GM19043 (cell line): ENCODE measurements at regions not wholly inside any gene's neighbourhood (a gene's known extent, or its start where the extent isn't known, plus 50 kb on each side); places are given as distances from the start of the nearest gene placed in this dataset.
"Not testable (repeated sequence)": the region's sequence is repeated elsewhere in the genome, so short reads cannot be mapped to it uniquely, and the experiment has no call there.

Source experiments
- ATAC-seq: cut with Tn5 transposase; IDR thresholded peaks from one replicate; pipeline ENCODE4 v1.9.1; 2021; ENCODE audit warnings: low read depth; ENCODE audit not compliant: unreplicated experiment

DNA sequence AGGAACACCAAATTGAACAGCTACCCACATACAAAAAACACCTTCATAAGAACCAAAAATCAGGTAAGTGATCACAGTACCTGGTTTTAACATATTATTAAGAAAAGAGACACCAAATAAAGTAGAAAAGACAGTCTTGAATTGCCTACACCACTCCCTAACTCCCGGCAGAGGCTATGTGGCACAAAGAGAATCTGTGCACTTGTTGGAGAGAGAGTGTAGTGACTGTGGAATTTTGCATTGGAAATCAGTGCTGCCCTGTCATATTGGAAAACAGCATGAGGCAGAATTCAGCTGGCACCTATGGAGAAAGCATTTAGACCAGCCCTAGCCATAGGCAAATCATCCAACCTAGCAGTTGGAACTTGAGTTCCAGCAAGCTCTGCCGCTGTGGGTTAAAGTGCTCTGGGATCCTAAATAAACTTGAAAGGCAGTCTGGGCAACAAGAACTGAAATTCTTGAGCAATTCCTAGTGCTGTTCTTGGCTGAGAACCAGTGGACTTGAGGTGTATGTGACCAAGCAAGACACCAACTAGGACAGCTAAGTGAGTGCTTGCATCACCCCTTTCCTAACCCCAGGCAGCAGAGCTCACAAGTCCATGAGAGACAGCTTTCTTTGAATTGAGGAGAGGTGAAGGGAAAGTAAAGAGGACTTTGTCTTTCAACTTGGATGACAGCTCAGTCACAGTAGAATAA is 969.6 kb upstream of the ALCAM start:
- no peak for ATAC-seq

DNA sequence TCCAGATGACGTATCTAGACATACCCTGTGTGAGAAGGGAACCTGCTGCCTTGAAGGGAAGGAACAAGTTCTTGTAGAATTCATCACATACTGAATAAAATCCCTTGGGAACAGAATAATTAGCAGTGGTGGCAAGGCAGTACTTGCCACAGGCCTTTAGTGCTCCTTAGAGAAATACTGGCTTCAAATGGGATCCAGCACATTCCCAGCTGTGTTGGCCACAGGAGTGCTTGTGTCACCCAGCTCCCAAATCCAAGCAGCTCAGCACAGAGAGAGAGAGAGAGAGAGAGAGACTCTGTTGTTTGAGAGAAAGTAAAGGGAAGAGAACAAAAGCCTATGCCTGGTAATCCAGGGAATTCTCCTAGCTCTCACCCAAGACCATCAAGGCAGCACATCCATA is 969.0 kb upstream of the ALCAM start:
- no peak for ATAC-seq

GRCh38 chr3:104402902-104403301 is 963.8 kb upstream of the ALCAM start:
- no peak for ATAC-seq

DNA sequence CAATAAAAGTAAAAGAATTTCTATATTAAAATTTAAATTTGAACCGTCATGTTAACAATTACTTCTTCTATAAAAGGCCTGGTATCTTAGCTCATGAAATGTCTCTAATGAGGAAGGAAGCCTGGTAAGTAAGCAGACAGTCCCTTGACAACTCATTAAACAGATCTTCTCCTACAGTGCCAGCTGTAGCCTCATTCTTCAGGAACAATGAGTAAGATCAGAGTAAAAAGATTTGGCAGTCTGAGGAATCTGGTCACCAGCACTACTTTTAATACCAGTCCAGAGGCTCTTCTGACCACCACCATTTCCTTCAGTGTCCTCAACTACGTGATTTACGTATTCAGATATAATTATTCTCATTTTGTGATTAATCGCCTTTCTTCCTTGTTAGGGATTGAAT is 955.0 kb upstream of the ALCAM start:
- ATAC-seq = no peak

GRCh38 chr3:104412608-104413580 is 953.8 kb upstream of the ALCAM start:
- no peak for ATAC-seq

DNA sequence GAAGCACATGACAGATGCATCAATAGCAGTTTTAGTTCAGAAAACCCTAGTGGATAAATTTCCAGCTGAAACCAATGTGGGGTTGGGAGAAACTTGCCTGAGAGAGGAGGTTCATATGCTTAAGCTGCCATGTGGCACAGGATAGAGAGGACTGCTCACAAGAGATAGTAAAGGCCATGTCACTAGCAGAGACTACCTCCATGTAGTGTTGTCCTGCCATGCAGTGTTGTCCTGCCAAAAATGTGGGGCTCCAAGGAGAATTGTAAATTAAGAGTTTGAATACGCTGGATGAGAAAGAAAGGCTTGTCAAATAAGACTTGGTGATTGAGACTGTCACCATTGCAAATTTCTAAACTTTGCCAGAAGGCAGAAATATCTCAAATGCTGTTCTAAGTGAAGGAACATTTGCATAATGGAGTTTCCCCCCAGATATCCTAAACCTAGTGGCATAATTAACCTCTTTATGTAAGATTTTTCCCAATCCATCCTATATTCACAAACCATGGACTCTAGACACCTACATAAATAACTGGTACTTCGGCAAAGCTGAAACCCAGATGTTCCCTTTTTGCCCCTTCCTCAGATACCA is 938.3 kb upstream of the ALCAM start:
- ATAC-seq = no peak

DNA sequence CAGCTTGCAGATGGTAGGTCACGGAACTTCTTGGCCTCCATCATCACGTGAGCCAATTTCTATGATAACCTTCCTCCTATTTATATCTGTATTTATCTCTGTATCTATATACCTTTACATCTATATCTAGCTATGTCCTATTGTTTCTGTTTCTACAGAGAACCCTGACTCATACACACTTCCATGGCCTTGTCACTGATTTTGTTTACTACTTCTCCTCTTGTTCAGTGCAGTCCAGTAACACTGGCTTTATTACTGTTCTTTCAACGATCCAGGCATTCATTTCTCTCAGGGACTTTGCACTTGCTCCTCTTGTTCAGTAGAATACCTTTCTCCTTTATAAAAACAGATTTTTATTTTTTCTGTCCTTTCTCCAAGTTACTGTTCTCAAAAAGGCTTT is 937.0 kb upstream of the ALCAM start:
- no peak for ATAC-seq

GRCh38 chr3:104436506-104436905 is 930.2 kb upstream of the ALCAM start:
- ATAC-seq = no peak

- ATAC-seq = no peak
Measured at GRCh38 chr3:104437131-104437750, 929.5 kb upstream of the ALCAM start.

- no peak for ATAC-seq
Measured at GRCh38 chr3:104437891-104438290, 928.8 kb upstream of the ALCAM start.

DNA sequence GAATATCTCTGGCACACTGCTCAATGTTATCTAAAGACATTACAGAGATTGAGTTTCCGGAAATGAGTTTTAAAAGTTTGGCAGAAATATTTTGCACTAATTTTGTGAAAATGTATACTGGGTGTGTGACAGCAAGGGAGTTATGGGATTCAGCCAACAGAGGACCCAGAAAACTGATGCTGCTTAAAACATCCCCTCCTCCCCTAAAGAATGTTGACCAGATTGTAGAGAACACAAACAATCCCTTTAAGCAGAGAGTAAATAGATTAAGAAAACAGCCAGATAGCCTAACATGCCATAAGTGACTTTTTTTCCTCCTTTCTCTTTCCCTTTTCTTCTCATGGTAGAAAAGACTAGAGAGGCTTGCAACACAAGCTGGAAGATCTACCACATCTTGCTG is 928.0 kb upstream of the ALCAM start:
- ATAC-seq = no peak

GRCh38 chr3:104445252-104445919 is 921.3 kb upstream of the ALCAM start:
- ATAC-seq = not testable (repeated sequence)

GRCh38 chr3:104447681-104448080 is 919.0 kb upstream of the ALCAM start:
- no peak for ATAC-seq

DNA sequence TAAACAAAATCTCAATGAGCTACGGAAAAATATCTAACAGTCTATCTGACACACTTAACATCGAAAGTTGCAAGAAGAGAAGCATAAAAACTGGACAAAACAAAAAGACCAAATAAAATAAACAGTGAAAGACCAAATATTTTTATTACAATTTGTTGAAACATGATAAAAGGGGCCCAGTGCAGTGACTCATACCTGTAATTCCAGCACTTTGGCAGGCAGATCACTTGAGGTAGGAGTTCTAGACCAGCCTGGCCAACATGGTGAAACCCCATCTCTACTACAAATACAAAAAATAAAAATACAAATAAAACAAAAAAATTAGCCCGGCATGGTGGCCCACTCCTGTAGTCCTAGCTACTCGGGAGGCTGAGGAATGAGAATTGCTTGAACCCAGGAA is 914.0 kb upstream of the ALCAM start:
- no peak for ATAC-seq

DNA sequence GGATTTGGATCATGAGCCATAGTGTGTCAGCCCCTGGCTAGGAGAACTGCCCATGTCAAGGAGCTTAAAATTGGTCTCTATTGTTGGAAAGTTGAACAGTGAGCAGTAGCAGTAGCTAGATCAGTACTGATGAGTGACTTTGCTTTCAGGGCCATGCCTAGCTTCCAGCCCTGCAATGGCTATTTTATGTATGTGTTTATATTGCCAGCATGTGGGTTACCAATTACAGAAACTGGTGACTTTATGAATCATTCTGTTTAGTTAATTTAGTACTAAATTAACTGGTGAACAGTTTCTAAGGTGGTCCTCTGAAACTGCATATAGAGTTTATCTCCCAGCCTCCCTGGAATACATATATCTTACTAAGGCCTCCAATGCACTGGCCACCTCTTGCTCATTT is 908.1 kb upstream of the ALCAM start:
- no peak for ATAC-seq

- ATAC-seq = peak; percentile 47
Measured at GRCh38 chr3:104460477-104461406, 906.0 kb upstream of the ALCAM start.

DNA sequence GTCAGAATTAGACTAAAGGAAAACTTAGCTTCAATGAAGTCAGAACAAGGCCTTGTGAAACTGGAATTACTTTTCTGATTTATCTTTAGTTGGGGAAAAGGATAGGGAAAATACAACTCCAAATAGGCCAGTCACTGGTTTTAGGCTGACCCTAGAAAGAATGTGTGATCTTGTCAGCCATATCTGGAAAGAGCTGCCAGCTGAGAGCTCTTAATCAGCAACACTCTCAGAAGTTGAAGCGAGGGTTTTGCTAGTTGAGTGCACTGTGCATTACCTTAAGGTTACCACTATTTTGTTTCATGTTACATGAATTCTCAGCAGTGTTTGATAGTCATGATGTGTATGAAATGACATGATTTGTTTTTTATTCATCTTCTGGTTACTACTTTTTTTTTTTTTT is 905.3 kb upstream of the ALCAM start:
- ATAC-seq = no peak

DNA sequence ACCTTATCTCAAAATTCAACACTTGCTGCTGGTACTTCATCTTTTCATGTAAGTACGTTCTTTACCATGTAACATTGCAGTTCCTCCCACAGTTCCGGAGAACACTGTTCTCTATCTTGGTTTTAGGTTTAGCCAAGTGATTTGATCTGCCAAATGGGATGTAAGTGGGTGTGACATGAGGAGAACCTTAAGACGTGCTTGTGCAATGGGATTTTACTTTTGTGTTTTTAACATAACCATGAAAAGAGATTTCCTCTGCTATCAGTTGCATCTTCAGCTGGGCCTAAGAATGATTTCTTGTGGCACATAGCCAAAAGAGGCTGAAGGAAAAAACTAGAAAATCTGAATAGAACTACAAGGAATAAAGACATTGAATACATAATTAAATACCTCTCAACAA is 894.5 kb upstream of the ALCAM start:
- no peak for ATAC-seq

- no peak for ATAC-seq
Measured at GRCh38 chr3:104474011-104474410, 892.7 kb upstream of the ALCAM start.
